ENCODE measurements at regions not wholly inside any gene's neighbourhood (a gene's known extent, or its start where the extent isn't known, plus 50 kb on each side); places are given as distances from the start of the nearest gene placed in this dataset.

DNA sequence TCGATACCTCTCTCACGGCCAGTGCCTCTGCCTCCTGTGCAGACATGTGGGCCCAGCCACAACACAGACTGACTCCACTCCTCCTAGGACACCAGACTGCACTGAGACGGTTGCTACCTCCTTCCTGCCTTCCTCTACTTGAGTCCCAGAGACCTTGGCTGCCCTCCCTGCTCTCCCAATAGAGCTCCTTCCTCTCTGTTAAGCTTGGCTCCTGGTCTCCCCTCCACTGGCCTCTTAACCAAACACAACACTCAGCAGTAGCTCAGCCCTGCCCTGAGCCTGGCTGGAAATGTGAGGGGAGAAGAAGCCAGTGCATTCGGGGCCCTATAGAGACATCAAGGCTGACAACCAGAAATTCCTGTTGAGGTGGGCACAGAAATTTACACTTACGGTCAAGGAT, 102.0 kb downstream of the HTR5A start:
- H3K9me3 ChIP-seq = no peaks in the 10 kb centered on the region
- H3K4me1 ChIP-seq = peaks cover under 1% of the 10 kb centered on the region
- no peak overlapping the region for H3K27ac ChIP-seq
- TF ChIP-seq, protein P1, sequence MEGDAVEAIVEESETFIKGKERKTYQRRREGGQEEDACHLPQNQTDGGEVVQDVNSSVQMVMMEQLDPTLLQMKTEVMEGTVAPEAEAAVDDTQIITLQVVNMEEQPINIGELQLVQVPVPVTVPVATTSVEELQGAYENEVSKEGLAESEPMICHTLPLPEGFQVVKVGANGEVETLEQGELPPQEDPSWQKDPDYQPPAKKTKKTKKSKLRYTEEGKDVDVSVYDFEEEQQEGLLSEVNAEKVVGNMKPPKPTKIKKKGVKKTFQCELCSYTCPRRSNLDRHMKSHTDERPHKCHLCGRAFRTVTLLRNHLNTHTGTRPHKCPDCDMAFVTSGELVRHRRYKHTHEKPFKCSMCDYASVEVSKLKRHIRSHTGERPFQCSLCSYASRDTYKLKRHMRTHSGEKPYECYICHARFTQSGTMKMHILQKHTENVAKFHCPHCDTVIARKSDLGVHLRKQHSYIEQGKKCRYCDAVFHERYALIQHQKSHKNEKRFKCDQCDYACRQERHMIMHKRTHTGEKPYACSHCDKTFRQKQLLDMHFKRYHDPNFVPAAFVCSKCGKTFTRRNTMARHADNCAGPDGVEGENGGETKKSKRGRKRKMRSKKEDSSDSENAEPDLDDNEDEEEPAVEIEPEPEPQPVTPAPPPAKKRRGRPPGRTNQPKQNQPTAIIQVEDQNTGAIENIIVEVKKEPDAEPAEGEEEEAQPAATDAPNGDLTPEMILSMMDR (IDR thresholded peaks at IDR 0.05) = no peak
- TF ChIP-seq POLR2A (IDR thresholded peaks at IDR 0.05) = no peak
- no peak for TF ChIP-seq POLR2AphosphoS5 (IDR thresholded peaks at IDR 0.05; ENCODE audit: insufficient read depth in 1 of 2, low read depth in 1 of 2)
- no peak for DNase-seq (ENCODE audit: extremely low spot score in 2 of 2)
- no peaks in the 10 kb centered on the region for H3K36me3 ChIP-seq
- no peak overlapping the region for H3K4me3 ChIP-seq
- H3K27me3 ChIP-seq = no peaks in the 10 kb centered on the region
- intact Hi-C loops (cut with DNase I) = no loop called here

DNA sequence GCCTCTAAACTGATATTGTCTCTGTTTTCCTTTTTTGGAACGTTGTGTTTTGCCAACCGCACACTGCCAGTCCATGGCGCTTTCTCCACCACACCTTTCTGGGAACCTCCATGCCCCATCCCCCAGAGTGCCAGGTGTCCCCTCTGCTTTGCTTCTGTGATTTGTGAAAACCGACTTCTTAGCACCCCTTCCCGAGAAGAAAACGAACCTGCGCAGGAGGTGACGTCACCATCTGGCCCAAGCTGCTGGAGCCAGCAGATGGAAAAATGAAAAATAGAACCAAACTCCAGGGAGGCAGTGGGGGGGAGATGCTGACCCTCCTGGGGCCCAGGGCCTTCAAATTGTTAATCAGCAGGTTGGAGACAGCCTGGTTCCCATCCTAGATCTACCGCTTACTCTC, 103.8 kb downstream of the HTR5A start:
- Histone ChIP-seq H3K4me3 (no peak overlapping the region), H3K36me3 (no peaks in the 10 kb centered on the region), H3K9me3 (no peaks in the 10 kb centered on the region), H3K27ac (no peak overlapping the region), H3K4me1 (no peaks in the 10 kb centered on the region), H3K27me3 (no peaks in the 10 kb centered on the region)
- intact Hi-C loops (cut with DNase I) = no loop called here
- peak in 1 of 2 donors; percentile 37 for DNase-seq (ENCODE audit: extremely low spot score in 2 of 2)
- TF ChIP-seq POLR2A (IDR thresholded peaks at IDR 0.05) = no peak
- TF ChIP-seq, protein P1 (IDR thresholded peaks at IDR 0.05) = no peak
- TF ChIP-seq POLR2AphosphoS5 (IDR thresholded peaks at IDR 0.05; ENCODE audit: insufficient read depth in 1 of 2, low read depth in 1 of 2) = no peak

DNA sequence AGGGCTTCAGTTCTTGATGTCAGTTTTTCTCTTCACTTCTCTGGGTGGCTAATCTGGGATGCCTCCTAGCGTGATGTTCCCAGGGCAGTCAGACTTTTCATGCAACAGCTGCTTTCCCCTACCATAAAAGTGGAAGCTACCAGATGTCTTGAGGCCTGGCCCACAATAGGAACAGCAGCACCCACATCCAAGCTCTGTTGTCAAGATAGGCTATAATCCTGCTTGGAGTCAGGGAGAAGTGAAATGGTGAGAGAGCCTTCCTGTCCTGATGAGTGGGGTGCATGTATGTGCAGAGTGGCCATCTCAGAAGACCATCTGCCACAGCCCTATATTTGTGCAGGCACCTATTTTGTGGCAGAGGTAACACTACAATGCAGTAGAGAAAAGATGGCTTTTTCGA, 108.0 kb downstream of the HTR5A start:
- Histone ChIP-seq H3K27me3 (no peaks in the 10 kb centered on the region), H3K9me3 (no peaks in the 10 kb centered on the region), H3K36me3 (no peaks in the 10 kb centered on the region), H3K27ac (no peak overlapping the region), H3K4me3 (no peak overlapping the region), H3K4me1 (no peaks in the 10 kb centered on the region)
- DNase-seq (ENCODE audit: extremely low spot score in 2 of 2) = peak in 1 of 2 donors; percentile 11
- TF ChIP-seq, protein P1 (IDR thresholded peaks at IDR 0.05) = no peak
- TF ChIP-seq POLR2AphosphoS5 (IDR thresholded peaks at IDR 0.05; ENCODE audit: insufficient read depth in 1 of 2, low read depth in 1 of 2) (no peak), POLR2A (IDR thresholded peaks at IDR 0.05) (no peak)
- intact Hi-C loops (cut with DNase I) = no loop called here

- intact Hi-C loops (cut with DNase I) = loop anchor here (10.0 kb wide), 1 partner anchor 257 kb away; no protein-coding TSS in a partner anchor
- Histone ChIP-seq H3K27ac (no peak overlapping the region), H3K9me3 (no peaks in the 10 kb centered on the region), H3K36me3 (no peaks in the 10 kb centered on the region), H3K27me3 (no peaks in the 10 kb centered on the region), H3K4me3 (no peak overlapping the region), H3K4me1 (no peaks in the 10 kb centered on the region)
- no peak for TF ChIP-seq POLR2A (IDR thresholded peaks at IDR 0.05)
- TF ChIP-seq, protein P1 (IDR thresholded peaks at IDR 0.05) = no peak
- no peak for TF ChIP-seq POLR2AphosphoS5 (IDR thresholded peaks at IDR 0.05; ENCODE audit: insufficient read depth in 1 of 2, low read depth in 1 of 2)
- DNase-seq (ENCODE audit: extremely low spot score in 2 of 2) = peak; percentile 42 to 72
Measured at GRCh38 chr7:155181768-155182167, 111.6 kb downstream of the HTR5A start.

- intact Hi-C loops (cut with DNase I) = loop anchor here (10.0 kb wide), 1 partner anchor 258 kb away; no protein-coding TSS in a partner anchor
- Histone ChIP-seq H3K27ac (no peak overlapping the region), H3K4me1 (no peaks in the 10 kb centered on the region), H3K36me3 (no peaks in the 10 kb centered on the region), H3K4me3 (no peak overlapping the region), H3K9me3 (no peaks in the 10 kb centered on the region), H3K27me3 (no peaks in the 10 kb centered on the region)
- DNase-seq (ENCODE audit: extremely low spot score in 2 of 2) = peak; percentile 80 to 93
- TF ChIP-seq, protein P1 (IDR thresholded peaks at IDR 0.05) = no peak
- TF ChIP-seq POLR2AphosphoS5 (IDR thresholded peaks at IDR 0.05; ENCODE audit: insufficient read depth in 1 of 2, low read depth in 1 of 2) (no peak), POLR2A (IDR thresholded peaks at IDR 0.05) (no peak)
Measured at GRCh38 chr7:155182406-155182970, 112.4 kb downstream of the HTR5A start.

Data from vagina (tissue), 2 donors.